ENCODE measurements at regions not wholly inside any gene's neighbourhood (a gene's known extent, or its start where the extent isn't known, plus 50 kb on each side); places are given as distances from the start of the nearest gene placed in this dataset.

GRCh38 chr21:39088831-39089380 lies 94.3 kb downstream of the PSMG1 start:
- Histone ChIP-seq H3K4me1 (ENCODE audit: insufficient read depth, low read length) (no peaks in the 10 kb centered on the region), H3K4me3 (ENCODE audit: low read depth in 1 of 2, low read length in 2 of 2) (no peak overlapping the region), H3K27ac (ENCODE audit: low read length) (no peak overlapping the region), H3K9ac (ENCODE audit: low read depth, low read length) (no peak overlapping the region), H3K4me2 (ENCODE audit: insufficient read depth, low read length) (no peak overlapping the region), H2AFZ (ENCODE audit: low read depth, low read length) (peak overlapping the region; percentile 47; the same call in 1 of the 2 replicates), H3K27me3 (ENCODE audit: insufficient read depth, low read length, poor library complexity) (no peaks in the 10 kb centered on the region), H3K36me3 (ENCODE audit: insufficient read depth, low read length) (no peaks in the 10 kb centered on the region), H3K79me2 (ENCODE audit: insufficient read depth, low read length) (no peaks in the 10 kb centered on the region), H3K9me3 (ENCODE audit: insufficient read depth, low read length, severe bottlenecking) (no peaks in the 10 kb centered on the region), H4K20me1 (ENCODE audit: insufficient read depth, low read length) (no peaks in the 10 kb centered on the region)
- TF ChIP-seq EZH2 (IDR thresholded peaks at IDR 0.05; ENCODE audit: borderline replicate concordance, low read depth, low read length, severe bottlenecking) (no peak), CTCF (IDR thresholded peaks at IDR 0.05; ENCODE audit: borderline replicate concordance, extremely low read depth, low read length, poor library complexity, severe bottlenecking) (peak; percentile 20)
- no peak for DNase-seq
- no peak for ATAC-seq (ENCODE audit: insufficient read depth, low read depth)

GRCh38 chr21:39088031-39088370 lies 95.2 kb downstream of the PSMG1 start:
- H3K4me1 ChIP-seq (ENCODE audit: insufficient read depth, low read length): no peaks in the 10 kb centered on the region
- H3K4me3 ChIP-seq (ENCODE audit: low read depth in 1 of 2, low read length in 2 of 2): no peak overlapping the region
- DNase-seq: no peak

GRCh38 chr21:39087238-39088030 lies 95.8 kb downstream of the PSMG1 start:
- Histone ChIP-seq H3K36me3 (ENCODE audit: insufficient read depth, low read length) (no peaks in the 10 kb centered on the region), H3K79me2 (ENCODE audit: insufficient read depth, low read length) (no peaks in the 10 kb centered on the region), H3K4me2 (ENCODE audit: insufficient read depth, low read length) (no peak overlapping the region), H3K9ac (ENCODE audit: low read depth, low read length) (no peak overlapping the region), H4K20me1 (ENCODE audit: insufficient read depth, low read length) (no peaks in the 10 kb centered on the region), H3K4me1 (ENCODE audit: insufficient read depth, low read length) (no peaks in the 10 kb centered on the region), H3K27me3 (ENCODE audit: insufficient read depth, low read length, poor library complexity) (no peaks in the 10 kb centered on the region), H2AFZ (ENCODE audit: low read depth, low read length) (no peak overlapping the region), H3K27ac (ENCODE audit: low read length) (no peak overlapping the region), H3K9me3 (ENCODE audit: insufficient read depth, low read length, severe bottlenecking) (no peaks in the 10 kb centered on the region), H3K4me3 (ENCODE audit: low read depth in 1 of 2, low read length in 2 of 2) (no peak overlapping the region)
- DNase-seq (no peak), ATAC-seq (ENCODE audit: insufficient read depth, low read depth) (no peak; the same call in 2 of the 3 replicates)
- TF ChIP-seq EZH2 (IDR thresholded peaks at IDR 0.05; ENCODE audit: borderline replicate concordance, low read depth, low read length, severe bottlenecking) (no peak), CTCF (IDR thresholded peaks at IDR 0.05; ENCODE audit: borderline replicate concordance, extremely low read depth, low read length, poor library complexity, severe bottlenecking) (no peak)

More at GRCh38 chr21:39088031-39088370, 95.2 kb downstream of the PSMG1 start:
- no peaks in the 10 kb centered on the region for H3K9me3 ChIP-seq (ENCODE audit: insufficient read depth, low read length, severe bottlenecking)
- no peak overlapping the region for H2AFZ ChIP-seq (ENCODE audit: low read depth, low read length)
- TF ChIP-seq CTCF (IDR thresholded peaks at IDR 0.05; ENCODE audit: borderline replicate concordance, extremely low read depth, low read length, poor library complexity, severe bottlenecking) (no peak), EZH2 (IDR thresholded peaks at IDR 0.05; ENCODE audit: borderline replicate concordance, low read depth, low read length, severe bottlenecking) (no peak)
- no peaks in the 10 kb centered on the region for H4K20me1 ChIP-seq (ENCODE audit: insufficient read depth, low read length)
- H3K27me3 ChIP-seq (ENCODE audit: insufficient read depth, low read length, poor library complexity): no peaks in the 10 kb centered on the region
- no peak overlapping the region for H3K27ac ChIP-seq (ENCODE audit: low read length)
- no peak overlapping the region for H3K4me2 ChIP-seq (ENCODE audit: insufficient read depth, low read length)
- H3K9ac ChIP-seq (ENCODE audit: low read depth, low read length): no peak overlapping the region
- no peak for ATAC-seq (ENCODE audit: insufficient read depth, low read depth)
- H3K79me2 ChIP-seq (ENCODE audit: insufficient read depth, low read length): no peaks in the 10 kb centered on the region
- no peaks in the 10 kb centered on the region for H3K36me3 ChIP-seq (ENCODE audit: insufficient read depth, low read length)
